HG02981 (cell line): ENCODE measurements at regions not wholly inside any gene's neighbourhood (a gene's known extent, or its start where the extent isn't known, plus 50 kb on each side); places are given as distances from the start of the nearest gene placed in this dataset.
"Not testable (repeated sequence)": the region's sequence is repeated elsewhere in the genome, so short reads cannot be mapped to it uniquely, and the experiment has no call there.

Source experiments
- ATAC-seq: cut with Tn5 transposase; IDR thresholded peaks from one replicate; pipeline ENCODE4 v1.9.1; 2021; ENCODE audit warnings: mild to moderate bottlenecking, moderate library complexity; ENCODE audit not compliant: unreplicated experiment

DNA sequence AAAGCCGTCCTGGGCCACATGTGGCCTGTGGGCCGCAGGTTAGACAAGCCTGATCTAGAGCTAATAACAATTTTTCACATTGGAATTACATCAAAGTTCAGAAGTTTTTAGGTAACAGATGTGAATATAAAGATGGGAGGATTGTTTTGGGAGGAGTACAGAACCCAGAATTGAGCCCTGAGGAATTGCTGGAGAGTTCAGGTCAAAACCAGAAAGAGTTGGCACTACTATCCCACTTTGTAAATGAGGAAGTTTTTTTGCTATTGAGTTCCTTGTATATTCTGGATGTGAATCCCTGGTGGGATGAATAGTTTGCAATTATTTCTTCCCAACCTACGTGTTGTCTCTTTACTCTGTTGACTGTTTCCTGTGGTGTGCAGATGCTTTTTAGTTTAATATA is 109.5 kb upstream of the LIPC start:
- ATAC-seq: no peak

DNA sequence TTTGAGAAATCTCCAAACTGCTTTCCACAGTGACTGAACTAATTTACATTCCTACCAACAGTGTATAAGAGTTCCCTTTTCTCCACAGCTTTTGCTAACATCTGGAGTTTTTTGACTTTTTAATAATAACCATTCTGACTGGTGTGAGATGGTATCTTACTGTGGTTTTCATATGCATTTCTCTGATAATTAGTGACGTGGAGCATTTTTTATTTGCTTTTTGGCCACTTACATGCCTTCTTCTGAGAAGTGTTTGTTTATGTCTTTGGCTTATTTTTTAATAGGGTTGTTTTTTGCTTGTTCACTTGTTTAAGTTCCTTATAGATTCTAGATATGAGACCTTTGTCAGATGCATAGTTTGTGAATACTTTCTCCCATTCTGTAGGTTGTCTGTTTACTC is 108.5 kb upstream of the LIPC start:
- ATAC-seq: not testable (repeated sequence)

DNA sequence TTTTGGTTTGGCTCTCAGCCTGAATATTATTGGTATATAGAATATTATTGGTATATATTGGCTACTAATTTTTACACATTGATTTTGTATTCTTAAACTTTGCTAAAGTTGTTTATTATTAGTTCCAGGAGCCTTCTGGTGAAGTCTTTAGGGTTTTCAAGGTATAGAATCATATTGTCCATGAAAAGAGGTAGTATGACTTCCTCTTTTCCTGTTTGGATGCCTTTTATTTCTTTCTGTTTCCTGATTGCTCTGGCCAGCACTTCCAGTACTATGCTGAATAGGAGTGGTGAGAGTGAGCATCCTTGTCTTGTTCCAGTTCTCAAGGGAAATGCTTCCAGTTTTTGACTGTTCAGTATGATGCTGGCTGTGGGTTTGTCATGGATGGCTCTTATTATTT is 107.3 kb upstream of the LIPC start:
- ATAC-seq: no peak

DNA sequence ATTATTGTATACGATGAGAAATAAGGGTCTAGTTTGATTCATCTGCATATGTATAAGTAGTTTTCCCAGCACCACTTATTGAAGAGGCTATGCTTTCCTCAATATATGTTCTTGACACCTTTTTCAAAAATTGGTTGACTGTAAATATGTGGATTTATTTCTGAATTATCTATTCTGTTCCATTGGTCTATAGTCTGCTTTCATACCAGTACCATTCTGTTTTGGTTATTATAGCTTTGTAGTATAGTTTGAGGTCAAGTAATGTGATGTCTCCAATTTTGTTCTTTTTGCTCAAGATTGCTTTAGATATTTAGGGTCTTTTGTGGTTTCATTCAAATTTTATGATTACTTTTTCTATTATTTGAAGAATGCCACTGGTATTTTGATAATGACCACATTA is 103.8 kb upstream of the LIPC start:
- no peak for ATAC-seq

DNA sequence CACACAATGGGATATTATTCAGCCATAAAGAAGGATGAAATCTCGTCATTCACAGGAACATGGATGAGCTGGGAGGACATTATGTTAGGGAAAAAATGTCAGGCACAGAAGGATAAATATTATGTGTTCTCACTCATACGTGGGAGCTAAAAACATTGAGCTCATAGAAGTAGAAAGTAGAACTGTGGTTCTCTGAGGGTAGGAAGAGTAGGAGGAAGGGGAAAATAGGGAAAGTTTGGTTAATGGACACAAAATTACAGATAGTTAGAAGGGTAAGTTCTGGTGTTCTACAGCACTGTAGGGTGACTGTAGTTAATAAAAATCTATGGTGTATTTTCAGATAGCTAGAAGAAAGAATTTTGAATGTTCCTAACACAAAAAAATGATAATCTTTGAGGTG is 102.6 kb upstream of the LIPC start:
- ATAC-seq: no peak

DNA sequence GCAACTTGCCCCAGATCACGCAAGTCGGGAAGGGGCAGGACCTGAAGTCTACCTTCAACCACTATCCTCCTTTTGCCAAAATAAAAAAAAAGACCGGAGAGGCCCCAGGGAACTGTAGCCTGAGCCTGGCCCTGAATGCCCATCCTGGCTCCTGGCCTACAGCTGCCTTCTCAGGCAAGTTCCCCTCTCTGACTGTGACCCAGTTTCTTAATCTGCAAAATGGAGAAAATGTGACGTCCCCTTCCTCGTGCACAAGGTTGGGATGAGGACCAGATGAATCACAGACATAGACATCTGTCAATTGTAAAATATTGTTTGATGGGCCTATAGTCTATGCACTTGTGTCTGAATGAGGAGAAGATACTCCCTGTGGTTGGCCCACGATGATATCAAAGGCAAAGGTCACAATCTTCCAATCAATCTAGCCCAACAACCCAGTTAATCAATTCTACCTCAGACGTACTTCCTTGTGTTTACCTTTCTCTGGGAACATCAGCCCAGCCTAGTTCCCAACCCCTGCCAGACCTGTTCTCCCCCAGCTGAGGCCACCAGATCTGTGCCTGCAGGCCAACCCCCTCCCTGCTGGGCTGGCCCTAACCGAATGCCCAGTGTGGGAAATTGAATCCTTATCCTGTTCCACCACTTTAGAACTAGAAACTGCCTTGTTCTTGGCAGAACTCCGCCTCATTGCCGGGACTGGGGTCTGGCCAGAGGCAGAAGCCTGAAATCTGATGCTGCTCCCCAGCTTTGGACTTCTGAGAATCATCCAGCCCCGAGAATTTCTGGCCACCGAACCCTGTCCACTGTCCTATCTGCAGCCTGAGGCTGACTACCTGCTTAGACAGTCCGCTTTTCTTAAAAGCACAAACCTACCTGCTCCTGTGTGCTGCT is 101.8 kb upstream of the LIPC start:
- ATAC-seq: no peak

DNA sequence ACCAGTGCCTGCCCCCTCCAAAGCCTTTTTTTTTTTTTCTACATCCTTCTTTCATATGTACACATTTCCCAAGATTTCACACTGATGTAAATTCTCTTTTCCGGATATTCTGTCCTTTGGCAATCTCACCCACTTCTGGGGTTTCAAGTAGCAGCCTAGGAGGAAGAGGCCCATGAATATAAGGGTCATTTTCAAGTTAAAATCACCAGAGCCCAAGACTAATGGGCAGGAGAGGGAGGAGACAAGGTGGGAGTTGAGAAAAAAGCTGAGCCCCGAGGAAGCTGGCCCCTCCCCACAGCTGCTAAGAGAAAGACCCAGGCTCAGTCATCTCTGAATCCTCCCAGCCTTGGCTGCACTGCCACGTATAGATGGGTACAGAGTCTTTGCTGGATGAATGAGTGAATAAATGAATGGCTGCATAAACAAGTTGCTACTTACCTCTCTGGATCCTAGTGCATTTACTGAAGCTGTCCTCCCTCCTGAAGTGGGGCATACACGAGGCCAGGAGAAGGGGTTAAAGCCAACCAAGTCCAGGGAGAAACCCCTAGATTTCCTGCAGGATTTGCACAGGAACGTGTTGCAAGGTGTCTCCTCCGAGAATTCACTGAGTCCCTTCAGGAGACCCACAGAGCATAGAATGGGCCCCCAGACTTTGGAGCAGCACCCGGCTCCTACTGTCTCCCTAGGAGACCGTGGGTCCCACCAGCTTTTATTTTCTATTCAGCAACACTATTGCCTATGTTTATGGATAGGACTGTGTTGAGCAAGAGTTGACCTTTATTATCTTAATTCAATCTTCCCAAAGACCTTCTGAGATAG is 100.8 kb upstream of the LIPC start:
- no peak for ATAC-seq

DNA sequence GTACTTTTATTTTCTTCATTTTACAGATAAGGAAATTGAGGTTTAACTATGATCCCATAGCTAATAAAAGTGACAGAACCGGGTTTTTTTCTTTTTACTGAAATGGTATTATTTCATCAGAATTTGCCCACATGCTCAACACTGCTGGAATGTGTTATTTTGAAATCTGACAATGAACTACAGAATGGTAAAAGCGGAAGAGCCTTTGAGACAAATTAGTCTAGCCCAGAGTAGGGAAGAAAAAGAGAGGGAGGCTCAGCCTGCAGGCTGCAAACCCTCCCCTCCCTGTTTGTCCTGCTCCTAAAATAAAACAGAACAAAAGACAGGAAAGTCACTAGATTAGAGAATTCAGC is 100.3 kb upstream of the LIPC start:
- ATAC-seq: no peak

DNA sequence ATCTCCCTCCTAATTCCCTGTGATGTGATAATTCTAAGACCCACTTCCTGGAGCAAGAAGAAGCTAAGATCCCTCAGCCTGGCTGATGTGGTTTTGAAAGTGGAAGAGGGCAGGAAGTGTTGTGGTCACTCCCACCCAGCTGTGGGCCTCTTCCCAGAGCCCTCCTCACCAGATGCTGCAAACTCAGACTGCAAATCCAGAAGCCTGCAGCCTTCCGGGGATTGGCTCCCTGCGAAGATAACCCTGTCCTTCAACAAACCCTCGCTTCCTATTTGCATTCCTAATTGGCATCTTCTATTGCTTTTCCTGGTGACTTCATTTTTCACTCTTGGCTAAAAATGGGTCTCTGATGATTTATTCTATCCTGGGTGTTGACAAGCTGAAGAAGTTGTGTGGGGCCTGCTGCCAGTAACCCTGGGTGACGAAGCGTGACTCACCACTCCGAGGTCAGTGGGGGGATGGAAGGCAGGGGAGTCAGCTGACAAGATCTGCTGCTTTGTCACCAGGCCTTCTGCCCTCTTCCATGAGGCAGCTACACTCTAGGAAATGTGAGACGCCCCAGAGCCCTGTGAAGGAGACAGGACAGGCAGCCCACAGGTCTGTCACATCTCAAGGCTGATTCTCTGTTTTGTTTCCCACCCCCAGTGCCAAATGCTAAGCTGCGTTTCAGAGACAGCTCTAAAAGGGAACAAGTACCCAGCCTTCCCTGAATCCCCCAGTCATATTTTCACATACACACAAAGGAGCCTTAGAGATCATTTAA is 99.7 kb upstream of the LIPC start:
- ATAC-seq: peak; percentile 80

DNA sequence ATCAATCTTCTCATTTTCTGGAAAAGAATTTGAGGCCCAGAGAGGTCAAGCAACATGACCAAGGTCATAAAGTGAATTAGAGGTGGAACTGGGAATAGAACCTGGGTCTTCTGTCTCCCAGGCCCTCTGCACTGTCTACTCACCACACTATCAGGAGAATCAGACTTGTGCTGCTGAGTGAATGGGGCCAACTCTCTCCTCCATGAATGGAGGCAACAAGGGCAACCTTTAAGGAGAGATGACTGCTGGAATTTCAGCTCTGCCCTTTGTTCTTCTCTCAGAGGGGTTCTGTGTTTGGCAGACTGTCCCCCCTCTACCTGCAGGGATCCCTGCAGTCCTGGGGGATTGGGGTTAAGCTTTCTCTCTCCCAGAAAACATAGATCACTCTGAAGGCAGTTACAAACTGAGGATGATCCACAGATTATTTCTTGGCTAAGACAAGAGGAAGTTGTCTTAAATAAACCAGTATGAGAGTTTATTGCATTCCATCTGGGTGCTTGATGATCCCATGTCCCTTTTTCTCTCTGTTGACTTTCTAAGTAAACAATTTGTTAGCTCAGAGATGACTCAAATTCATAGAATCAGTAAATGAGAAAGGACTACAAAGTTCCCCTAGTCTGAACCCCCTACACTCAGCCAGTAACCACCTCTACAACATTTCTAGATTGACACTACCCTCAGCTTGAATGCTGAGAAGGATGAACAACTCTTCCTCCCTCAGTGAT is 99.0 kb upstream of the LIPC start:
- ATAC-seq: no peak

DNA sequence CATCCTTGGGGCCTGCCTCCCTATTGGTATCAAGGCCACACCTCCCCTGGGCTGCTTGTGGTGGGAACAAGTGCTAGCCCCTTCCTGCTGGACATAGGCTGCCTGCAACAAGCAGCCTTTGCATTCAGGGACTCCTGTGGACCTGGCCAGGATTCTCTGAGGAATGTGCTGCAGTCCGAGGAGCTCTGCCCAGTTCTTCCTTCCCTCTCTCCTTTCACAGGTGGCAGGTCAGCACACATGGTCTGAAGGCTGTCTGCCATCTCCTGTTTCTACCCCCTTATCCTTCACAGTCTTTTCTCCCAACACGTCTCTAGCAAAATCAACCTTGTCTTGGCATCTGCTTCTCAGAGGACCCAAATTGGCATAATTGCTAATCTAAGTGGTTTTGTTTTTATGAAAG is 97.0 kb upstream of the LIPC start:
- no peak for ATAC-seq

DNA sequence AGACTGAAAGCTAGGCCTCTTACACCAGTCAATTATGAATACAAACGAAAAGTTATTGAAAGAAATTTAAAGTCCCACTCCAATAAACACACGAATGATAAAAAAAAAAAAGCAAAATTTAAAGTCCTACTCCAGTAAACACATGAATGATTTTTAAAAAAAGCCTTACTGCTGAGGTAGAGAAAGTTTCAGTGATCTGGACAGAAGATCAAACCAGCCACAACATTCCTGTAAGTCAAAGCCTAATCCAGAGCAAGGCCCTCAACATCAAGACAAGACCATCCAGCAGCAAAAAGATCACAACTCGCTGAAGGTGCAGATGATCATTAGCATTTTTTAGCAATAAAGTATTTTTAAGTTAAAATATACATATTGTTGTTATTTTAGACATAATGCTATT is 95.6 kb upstream of the LIPC start:
- no peak for ATAC-seq

DNA sequence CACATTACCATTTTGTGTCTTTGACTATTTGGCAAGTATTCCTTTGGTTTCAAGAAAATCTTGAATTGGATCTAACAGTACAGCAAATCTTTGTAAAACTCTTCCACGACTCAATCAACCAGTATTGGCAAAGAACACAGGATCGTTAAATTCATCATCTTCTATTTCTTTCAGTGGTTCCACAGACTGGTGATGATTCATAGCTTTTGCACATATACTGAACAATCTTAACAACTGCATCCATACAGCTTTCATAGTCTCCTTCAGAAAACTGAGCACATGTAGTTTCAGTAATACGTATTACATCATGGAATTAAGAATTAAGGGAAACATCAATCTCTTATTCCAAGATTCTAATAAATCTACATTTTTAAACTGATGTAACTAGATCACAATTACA is 91.6 kb upstream of the LIPC start:
- no peak for ATAC-seq

DNA sequence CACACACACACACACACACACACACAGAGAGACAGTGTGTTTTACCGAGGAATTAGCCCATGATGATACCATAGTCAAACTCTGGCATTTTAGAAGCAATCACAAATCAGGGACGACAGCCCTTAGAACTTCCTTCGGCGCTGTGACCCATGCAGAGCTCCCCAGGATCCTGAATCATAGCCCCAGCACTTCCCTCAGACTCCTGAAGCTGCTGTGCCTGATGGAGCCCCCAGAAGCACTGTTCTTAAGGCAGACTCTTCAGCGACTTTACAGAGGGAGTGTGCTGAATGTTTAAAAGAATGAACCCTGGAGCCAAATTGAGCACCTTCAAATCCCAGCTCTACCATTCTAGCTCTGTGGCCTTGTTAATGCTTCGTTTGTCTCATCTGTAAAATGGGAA is 89.3 kb upstream of the LIPC start:
- no peak for ATAC-seq

DNA sequence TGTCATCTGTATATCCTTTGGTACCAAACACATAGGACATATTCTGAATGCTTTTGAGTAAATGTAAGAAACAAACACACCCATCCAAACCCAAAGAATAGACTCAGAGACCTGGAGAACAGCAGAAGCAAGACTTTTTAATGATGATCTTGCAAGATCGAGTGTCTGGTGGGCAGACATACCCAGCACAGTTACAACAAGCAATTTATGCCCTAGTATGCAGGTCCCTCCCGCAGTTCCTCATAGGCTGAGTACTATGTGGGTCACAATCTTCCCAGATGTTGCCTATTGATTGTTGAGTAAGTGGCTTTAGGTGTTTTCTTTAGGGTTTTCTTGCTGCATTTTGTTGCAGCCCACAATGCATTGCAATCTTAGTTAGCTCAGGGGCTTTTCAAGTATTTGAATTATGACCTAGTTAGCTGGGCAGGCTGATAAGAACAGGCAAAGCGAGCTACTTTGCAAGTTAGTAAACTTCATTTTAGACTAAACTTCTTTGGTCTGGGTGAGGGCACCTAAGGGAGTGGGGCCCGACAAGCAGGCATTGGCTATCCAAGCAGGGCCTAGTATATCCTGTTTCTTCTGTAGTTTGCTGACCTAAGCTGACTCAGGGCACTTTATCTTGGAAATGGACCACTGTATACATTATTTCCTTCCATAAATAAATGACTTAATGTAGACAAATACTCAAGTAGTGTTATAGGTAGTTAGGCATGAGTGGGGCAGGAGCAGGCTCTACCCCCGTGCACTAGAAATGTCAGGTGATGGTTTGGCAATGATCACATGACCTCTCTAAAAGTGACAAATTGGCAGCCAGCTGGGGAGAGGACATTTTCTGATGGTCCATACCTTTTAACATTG is 87.3 kb upstream of the LIPC start:
- ATAC-seq: no peak

DNA sequence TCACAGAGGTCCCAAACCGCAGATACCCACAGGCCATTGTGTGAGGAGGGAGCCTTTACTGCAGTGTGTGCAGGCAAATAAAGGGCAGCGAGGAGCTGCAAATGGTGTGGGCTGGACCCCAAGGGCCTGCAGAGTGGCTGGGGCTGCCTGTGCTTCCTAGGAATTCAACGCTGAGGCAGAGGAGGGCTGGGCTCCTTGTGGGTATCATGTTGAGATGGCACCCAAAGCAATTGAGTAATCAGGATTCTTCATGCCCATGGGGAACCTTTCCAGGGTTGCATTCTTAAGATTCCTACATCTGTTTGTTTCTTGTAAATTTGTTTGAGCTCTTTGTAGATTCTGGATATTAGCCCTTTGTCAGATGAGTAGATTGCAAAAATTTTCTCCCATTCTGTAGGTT is 85.4 kb upstream of the LIPC start:
- no peak for ATAC-seq

DNA sequence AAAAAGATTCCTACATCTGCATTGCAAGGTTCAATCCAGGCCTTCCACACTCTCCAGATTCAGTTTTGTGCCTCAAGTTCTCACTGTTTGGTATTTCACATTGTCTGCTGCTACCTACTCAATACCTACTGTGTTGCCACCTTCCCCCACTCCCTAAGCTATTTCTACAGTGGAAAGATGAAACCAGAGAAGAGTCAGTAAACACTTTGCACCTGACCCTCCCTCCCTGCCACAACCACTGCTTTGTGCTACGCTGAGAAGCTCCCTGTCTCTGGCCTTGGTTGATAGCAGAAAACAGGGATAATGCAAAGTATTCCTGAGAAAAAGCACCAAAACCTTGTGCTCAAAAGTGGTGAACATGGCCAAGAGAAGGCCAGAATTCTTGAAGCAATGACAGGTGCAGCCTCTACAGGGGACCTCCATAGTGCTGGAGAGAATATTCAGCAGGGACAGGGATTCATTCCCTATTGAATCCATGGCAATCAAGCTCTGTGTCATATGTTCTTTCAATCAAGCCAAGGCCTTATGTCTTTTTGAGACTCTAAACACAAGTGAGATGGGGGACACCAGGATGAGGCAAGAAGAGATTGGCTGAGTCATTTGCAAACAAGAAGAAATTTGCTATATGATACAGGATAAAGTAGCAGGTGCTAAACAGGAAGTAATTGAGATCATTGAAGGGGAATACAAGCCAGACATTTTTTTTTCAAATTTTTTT is 83.5 kb upstream of the LIPC start:
- no peak for ATAC-seq

DNA sequence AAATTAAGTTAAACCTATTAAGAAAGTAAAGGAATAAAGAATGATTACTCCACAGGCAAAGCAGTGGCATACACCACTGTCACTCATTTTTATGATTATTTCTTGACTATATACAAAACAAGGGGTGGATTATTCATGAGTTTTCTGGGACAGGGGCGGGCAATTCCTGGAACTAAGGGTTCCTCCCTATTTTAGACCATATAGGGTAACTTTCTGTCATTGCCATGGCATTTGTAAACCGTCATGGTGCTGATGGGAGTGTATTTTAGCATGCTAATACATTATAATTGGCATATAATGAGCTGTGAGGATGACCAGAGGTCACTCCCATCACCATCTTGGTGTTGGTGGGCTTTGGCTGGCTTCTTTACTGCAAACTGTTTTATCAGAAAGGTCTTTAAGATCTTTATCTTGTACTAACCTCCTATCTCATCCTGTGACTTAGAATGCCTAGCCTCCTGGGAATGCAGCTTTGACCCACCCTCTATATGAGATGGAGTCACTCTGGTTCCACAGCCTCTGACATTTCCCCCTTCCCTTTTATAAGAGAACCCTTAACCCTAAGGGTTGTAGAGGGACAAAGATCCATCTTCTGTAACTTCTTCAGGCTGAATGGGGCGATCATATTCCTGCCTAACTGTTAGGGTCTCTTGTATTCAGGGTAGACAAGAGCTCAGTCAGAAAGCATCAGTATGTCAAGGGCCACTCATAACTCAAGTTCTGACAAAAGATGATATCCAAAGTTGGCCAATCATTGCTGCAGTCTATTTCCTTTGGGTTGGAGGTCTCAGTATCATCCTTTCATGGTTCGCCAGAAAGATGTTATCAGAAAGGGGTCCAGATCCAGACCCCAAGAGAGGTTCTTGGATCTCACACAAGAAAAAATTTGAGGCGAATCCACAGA is 79.5 kb upstream of the LIPC start:
- ATAC-seq: no peak
